Occipital lobe (tissue), 1 donor: ENCODE measurements at regions not wholly inside any gene's neighbourhood (a gene's known extent, or its start where the extent isn't known, plus 50 kb on each side); places are given as distances from the start of the nearest gene placed in this dataset.

Source experiments
- DNase-seq: peaks from one replicate; lab custom pipeline; 2025; lab: John Stamatoyannopoulos, UW

DNA sequence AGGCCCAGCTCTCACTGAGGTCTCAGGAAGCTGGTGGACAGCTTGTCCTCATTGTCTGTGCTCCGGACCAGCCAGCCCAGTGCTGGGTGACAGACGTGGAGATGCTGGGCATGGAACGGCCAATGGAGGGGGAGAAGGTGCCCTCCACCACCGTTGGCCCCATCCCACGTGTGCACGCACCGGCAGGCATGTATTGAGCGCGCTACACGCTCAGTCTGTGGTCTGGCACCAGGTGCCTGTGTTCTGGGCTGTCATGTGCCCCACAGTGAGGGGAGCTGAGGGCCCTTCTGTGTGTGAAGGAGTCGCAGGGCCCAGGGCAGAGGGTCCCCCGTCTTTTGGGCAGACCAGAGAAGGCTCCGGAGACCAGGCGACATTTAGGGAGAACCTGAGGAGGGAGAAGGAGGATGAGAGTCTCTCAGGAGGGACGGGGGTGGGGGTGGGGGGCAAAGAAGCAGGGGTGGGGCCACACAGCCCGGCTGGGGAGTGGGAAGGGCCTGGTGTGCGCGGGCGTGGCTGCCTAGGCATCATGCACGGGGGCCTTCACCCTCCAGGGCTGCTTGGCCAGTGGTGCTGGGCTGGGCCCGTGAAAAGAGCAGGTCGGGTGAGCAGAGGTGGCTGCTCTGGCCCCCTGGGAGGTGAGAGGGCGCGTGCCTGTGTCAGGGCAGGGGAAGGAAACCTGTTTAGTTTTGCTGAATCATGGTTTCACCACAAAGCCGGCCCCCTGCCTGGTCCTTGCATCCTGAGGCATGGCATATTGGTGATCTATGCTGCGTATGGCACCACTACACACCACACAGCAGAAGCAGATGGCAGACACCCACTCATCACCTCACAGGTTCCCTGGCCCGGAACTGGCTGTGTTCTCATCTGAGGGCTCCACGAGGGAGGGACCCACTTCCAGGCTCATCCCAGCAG lies 86.7 kb upstream of the TTC34 start:
- no peak for DNase-seq

DNA sequence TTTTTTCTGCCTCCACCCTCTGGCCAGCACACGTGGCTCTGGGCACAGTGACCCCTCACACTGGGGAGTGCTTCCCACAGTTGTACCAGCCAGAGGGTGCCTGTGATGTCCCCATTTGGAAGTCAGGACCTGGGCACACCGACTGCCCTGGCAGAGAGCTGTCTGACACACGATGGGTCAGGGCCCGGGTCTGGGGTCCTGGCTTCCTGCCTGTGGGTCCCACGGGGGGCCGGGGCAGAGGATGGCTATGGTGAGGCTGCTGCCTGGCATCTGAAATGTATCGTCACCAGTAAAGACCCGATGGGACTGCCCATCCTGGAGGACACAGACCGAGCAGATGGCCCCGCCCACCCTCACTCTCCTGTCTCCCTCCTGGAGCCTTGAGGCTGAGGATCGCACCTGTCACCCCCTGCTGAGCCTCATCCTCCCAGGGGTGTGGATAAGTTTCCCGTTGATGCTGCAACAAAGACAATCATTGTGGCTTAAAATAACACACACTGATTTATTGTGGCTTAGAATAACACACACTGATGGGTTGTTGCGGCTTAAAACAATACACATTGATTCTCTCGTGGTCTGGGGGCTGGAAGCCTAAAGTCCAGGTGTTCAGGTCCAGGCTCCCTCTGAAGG lies 88.8 kb upstream of the TTC34 start:
- no peak for DNase-seq

DNA sequence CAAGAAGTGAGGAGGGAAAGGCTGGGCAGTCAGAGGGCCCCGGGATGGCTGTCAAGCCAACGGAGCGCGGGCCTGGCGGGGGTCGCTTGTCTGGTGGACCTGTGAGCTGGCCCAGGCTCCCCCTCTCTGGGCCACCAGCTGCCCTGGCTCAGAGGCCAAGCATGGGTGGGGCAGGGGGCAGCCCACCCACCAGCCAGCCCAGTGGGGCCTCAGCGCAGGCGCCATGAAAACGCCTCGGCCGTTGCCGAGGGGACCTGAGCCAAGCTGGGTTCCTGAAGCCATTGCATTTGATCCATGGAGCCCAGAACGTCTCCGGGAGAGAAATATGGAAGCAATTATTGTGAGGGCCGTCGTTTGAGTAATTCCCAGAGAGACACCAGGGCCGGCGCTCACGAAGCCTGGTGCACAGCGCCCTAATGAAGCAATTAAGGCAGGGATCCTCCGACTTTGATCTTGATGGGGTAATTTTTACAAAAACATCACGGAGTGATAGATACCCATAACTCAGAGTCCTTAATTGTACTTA lies 90.5 kb upstream of the TTC34 start:
- DNase-seq, result no peak

DNA sequence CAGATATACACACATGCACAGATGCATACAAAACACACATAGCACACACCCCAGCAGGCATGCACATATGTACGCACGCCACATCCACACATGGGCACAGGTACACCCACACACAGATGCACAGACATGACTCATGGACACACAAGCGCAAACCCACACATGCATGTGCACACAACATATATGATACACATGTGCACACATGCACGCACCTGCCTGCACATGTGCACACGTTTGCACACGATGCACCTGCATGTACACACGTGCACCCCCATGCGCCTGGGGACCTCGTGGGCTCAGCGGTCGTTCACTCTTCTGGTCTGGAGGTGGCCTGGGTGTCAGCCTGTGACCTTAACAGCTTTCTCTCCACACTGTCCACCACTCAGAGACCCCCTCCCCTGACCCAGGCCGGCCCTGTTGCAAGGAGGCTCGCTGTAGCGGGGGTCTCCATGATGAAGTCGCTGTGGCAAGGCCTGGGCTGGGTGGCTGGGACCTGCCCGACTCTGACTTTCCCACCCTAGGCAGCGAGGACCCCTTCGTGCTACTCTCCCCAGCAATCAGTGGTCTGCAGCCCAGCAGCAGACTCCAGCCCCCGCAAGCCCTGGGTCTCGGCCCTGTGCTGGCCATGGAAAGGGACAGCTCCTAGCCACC lies 92.1 kb upstream of the TTC34 start:
- DNase-seq, result no peak

DNA sequence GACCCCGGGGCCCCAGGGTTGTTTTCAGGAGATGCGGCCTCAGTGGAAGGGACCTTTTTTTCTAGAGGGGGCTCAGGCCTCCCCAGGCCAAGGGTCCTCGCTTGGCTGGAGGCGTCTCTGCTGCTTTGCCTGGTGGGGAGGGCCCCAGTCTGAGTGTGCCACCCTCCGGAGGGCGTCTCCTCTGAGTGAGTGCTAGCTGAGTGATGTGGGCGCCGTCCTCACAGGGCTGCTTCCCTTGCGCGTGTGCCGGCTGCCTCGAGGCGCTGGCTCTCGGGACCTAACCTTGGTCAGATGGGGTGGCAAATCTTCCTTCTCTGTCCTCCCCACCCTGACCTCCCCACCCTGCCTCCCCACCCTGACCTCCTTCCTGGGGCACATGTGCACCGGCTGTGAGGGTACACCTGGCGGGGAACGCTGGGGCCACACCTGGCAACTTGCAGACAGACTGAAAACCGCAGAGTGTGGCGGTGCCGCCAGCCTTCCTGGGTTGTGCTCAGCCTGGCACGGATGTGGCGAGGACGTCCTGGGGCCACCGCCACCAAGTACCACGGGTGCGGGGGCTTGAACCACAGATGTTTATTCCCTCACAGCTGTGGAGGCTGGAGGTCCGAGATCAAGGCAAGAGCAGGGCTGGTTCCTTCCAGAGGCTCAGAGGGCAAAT lies 93.0 kb upstream of the TTC34 start:
- no peak for DNase-seq

DNA sequence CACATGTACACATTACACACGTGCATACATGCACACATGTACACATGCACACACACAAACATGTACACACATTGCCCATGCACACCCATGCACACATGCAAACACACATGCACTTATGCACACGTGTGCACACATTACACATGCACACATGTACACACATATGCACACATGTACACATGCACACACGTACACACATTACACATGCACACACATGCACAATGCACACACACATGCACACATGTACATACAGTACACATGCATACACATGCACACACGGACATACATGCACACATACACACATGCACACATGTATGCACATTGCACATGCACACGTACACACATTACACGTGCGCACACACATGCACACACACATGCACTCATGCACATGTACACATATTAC lies 95.3 kb upstream of the TTC34 start:
- no peak for DNase-seq

DNA sequence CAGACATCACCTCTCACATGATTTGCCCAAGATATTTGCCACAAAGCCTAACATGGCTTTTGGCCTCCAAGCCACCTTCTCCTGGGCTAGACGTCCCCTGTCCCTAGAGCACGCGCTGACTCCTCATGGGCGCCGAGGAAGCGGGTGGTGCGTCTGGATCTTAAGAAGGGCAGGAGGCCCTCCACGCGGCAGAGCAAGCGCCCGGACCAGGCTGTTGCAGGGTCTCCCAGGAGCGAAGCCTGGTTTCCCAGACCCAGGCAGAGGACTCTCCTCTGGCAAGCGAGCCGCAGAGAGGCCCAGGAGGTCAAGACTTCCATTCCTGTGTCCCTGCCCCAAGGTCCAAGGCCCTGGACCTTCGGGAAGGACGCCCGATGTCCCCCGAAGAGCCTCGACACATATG lies 101.7 kb upstream of the TTC34 start:
- no peak for DNase-seq

DNA sequence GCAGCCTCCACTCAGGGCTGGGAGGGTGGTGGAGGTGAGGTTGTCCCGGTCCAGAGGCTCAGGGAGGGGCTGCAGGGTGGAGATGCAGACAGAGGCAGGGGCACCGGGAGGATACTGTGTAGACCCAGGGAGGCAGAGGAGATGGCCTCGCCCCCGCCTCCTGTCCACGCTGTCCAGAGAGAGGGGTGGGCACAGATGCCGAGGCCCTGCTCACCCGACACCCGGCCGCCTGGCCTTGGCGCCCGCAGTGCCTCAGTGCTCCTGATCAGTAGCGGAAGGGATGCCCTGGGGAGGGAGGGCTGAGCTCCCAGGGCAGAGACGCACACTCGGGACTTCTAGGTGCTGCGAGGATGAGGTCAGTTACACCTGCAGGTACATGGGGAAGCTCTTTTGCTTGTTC lies 102.7 kb upstream of the TTC34 start:
- no peak for DNase-seq

DNA sequence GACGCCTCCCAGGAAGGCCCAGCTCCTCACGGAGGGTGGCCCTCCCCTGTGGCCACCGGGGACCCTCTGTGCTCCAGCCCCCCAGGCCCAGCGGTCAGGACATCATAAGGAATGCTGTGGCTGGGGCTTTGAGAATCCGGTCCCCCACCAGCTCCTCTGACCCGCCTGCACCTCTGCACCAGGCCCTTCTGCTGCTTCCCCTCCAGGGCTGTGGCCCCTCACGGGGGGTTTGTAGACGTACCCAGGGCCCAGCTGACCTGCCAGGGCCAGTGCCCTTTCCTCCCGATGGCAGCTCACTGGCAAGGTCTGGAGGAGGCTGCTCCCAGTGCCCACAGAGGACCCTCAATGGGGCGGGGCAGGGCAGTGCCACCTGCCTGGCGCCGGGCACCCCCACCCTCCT lies 103.9 kb upstream of the TTC34 start:
- no peak for DNase-seq

DNA sequence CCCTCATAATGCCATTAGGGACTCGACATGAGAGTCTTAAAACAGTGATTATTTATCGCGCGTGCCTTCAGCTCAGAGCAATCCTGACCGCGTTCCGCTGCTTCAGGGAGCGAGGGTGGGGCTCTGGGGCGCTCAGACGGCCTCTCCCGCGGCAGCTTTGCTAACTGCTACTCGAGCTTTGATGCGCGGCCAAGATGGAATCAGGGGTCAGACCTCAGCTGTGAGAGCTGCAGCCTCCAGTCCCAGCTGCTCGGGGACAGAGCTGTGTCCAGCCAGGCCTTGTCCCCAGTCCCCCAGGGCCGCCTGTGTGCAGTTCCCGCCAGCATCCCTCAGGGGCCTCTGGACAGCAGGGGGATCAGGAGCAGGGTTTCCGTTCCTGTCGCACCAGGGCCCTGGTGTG lies 104.6 kb upstream of the TTC34 start:
- peak; percentile 11 for DNase-seq

DNA sequence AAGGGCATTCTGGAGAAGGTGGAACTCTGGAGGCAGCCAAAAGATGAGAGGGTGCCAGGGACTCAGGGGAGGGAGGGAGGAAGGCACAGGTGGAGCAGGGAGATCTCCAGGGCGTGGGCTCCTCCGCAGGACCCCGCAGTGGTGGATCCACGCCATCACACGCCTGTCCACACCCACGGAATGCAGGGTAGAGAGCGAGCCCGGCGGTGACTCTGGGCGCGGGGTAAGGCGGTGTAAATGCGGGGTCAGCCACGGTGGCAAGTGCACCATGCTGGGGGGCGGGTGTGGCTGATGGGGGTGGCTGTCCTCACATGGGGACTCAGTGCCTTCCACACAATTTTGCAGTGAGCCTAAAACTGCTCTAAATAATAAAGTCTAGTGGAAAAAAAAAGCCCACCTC lies 105.1 kb upstream of the TTC34 start:
- no peak for DNase-seq

DNA sequence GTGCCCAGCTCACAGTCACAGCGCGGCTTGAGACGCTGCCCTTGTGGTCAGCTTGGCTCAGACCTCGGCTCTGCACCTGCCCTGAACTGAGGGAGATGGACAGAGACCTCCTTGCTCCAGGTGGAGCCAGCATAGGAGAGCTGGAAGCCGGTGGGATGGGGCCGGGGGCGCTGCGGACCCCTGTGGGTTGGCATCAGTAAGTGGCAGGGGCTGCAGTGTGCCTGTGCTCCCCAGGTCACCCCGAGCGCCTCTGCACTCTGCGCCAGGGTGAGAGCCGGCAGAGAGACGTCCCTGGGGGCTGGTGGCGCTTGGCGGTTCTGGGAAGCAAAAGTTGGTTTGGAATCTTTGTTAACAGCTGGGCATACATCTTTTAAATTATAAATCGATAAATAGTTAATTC lies 105.6 kb upstream of the TTC34 start:
- no peak for DNase-seq

DNA sequence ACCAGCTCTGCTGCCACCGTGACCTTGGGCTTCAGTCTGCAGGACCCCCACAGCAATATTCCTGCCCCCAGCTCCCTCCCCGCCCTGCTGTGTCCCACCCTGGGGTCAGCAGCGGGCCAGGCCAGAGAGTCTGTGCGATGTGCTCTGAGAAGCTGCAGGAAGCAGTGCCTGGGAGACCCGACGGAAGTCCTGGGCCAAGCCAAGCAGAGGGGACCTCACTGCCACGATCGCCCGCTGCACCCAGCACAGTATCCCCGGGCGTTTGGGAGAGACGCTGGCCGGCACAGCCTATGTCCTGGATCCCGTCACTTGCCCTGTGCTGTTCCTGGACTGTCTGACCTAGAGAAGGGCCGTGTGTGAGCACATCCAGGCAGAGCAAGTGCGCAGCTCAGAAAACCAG lies 106.6 kb upstream of the TTC34 start:
- DNase-seq, result no peak

DNA sequence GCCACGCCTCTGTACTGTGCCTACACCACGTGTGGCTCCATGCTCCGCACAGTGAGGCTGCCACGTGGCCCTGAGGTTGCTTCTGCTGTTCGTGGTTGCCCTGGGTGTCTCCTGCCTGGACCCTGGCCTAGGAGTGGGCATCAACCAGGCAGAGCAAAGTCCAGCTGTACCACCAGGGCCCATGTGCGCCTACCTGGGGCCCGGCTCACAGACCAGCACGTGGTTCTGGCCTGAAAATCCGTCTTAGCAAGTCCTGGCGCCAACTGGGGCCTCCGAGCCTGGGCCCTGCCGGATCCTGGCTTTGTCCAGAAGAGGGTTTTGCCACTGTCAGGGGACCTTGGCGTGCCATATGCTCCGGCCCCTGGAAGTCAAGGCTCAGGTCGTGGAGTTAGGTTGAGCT lies 107.1 kb upstream of the TTC34 start:
- no peak for DNase-seq

DNA sequence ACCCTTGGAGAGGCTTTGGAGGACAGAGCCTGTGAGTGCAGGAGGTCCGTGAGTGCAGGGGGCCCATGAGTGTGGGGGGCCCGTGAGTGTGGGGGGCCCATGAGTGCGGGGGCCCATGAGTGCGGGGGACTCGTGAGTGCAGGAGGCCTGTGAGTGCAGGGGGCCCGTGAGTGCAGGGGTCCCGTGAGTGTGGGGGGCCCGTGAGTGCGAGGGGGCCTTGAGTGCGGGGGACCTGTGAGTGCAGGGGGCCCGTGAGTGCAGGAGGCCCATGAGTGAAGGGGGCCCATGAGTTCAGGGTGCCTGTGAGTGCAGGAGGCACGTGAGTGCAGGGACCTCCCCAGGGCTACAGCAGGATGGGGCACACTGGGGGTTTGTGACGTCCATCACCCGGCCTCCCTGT lies 108.3 kb upstream of the TTC34 start:
- DNase-seq, result no peak

DNA sequence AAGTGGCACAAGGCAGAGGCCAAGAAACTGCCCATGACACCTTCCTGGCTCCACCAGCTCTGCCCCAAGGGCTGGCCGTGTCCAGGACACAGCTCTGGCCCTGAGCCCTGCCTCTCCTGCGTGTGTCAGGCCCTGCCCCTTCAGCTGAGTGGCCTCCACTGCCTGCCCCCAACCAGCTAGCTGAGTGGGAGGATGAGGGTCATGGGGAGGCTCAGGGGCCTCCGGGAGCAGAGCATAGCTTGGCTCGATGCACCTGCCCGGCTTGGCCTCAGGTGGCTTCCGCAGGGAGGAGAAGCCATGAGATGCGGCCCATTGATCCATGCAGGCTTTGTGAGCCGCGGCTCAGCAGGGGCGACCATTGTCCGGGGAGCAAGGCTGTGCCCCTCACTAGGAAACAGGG lies 108.7 kb upstream of the TTC34 start:
- no peak for DNase-seq

DNA sequence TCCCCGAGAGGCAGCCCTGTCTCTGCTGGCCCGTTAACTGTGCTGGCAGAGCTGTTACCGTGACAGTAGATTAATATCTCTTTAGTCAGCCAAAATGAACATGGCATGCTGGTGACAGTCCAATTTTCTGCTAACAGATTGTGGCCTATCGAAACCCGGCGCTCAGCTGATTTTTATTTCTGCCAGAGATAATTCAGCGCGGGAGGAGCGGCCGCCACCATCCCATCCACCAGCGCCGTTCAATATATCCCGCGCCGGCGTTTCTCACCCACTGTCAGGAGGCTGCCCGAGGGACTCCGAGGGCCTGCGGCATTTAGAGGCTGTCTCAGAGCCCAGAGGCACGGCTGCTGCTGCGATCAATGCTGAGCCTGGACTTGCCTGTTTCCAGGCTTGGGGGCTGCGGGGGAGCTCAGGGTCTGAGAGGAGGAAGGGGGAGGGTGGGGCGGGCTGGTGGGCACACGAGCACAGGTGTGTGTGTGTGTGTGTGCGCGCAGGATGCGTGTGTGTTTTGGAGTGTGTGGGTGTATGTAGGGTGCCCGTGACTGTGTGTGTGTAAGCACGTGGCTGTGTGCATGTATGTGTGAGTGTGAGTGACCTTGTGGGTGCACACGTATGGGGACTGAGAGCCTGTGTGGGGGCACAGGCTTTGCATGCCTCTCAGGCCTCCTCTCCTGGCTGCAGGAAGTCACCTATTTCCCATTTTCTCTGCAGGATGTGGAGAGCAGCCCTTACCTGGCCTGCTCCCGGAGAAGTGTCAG lies 109.7 kb upstream of the ACTRT2 start:
- DNase-seq, result no peak

DNA sequence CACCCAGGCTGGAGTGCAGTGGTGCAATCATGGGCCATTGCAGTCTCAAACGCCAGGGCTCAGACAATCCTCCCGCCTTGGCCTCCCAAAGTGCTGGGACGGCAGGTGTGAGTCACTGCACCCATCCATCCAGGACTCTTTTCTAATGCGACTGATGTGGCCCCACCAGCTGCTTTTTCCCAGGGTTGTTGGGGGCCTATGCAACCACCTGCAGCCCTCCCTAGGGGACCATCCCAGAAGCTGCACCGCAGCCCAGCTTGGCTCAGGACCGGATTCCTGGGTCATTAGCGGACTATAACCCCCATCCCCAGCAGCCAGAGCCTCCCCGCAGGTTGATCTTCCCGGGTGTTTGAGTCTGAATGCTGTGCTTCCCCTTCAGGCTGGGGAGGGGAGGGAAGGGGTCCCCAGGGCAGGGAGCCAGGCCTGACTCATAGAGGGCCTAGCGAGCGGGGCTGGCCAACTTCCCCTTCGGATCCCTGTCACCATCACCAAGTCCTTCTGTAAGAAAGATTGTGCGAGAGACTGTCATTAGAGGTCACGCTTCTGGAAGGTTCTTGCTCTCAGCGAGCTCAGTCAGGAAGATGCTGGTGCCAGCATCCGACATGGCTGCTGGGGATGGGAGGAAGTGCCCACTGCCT lies 108.7 kb upstream of the ACTRT2 start:
- DNase-seq, result no peak

DNA sequence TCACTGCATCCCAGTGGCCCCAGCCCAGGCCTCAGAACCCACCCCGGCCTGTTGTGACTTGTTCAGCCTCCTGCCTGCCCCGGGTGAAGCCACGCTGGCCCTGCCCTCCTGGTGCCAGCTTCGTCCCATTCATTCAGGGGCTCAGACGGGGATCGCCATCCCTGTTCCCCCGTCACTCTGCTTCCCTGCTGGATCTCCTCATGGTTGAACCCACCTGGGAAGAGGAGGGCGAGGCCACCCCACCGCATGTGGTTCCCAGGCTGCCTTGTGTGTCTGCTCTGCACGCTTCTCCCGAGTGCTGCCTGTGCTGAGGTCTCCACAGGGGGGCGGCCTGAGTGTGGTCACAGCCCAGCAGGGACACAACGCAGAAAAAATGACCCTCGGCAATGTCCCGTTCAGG lies 108.2 kb upstream of the ACTRT2 start:
- DNase-seq, result no peak

DNA sequence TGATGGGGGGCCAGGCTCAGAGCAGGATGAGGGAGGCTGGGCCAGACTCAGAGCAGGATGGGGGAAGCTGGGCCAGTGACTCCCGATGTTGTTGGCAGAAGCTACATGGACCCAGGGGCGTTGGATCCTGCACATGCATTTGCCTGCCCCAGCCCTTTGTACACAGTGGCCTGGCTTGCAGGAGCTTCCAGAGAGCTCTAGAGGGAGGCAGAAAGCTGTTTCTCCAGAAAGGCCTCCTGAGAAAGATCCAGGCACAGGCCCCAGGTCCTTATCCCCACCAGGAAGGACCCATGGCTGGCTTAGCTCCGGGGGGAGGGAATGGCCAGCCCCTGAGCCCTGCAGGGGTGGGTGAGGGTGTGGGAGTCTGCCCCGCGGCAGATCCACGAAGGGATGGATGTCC lies 106.6 kb upstream of the ACTRT2 start:
- DNase-seq, result peak; percentile 7

DNA sequence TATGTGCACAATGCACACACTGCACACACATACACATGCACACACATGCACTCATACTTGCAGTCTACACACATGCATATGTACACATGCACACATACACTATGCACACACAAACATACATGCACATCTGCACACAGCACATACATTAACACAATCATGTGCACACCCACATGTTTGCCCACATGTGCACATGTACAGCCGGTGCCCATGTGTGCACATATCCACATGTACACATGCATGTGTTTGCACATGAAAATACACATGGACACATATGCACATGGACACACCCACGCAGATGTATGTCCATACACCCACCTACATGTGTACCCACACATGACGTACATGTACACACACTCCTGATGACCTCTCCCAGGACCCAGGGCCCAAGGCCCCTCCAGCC lies 105.1 kb upstream of the ACTRT2 start:
- no peak for DNase-seq
